ENCODE measurements at regions not wholly inside any gene's neighbourhood (a gene's known extent, or its start where the extent isn't known, plus 50 kb on each side); places are given as distances from the start of the nearest gene placed in this dataset.
"Not testable (repeated sequence)": the region's sequence is repeated elsewhere in the genome, so short reads cannot be mapped to it uniquely, and the experiment has no call there.

DNA sequence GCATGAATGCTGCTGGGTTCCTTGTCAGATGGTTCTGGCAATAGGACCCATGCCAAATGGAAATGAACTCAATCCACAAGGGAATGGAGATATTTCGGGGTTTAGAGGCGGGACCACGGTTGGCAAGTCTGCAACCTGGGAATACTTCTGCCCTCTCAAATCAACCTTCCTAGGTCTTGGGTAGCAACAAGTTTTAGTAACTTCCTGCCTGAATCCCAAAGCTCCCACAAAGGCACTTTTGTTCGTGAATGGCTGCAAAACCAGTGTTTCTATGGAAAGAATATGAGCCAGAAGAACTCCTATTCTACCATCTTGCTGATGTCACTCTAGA, 790.1 kb upstream of the SLC8A1 start:
- no peak overlapping the region for H3K4me3 Mint-ChIP-seq
- H3K4me1 Mint-ChIP-seq (ENCODE audit: low read depth), result no peaks in the 10 kb centered on the region
- H3K36me3 Mint-ChIP-seq, result no peaks in the 10 kb centered on the region
- no peaks in the 10 kb centered on the region for H3K27me3 Mint-ChIP-seq
- peaks cover 10% of the 10 kb centered on the region for H3K9me3 Mint-ChIP-seq (ENCODE audit: low read depth)
- no peak overlapping the region for H3K27ac Mint-ChIP-seq

DNA sequence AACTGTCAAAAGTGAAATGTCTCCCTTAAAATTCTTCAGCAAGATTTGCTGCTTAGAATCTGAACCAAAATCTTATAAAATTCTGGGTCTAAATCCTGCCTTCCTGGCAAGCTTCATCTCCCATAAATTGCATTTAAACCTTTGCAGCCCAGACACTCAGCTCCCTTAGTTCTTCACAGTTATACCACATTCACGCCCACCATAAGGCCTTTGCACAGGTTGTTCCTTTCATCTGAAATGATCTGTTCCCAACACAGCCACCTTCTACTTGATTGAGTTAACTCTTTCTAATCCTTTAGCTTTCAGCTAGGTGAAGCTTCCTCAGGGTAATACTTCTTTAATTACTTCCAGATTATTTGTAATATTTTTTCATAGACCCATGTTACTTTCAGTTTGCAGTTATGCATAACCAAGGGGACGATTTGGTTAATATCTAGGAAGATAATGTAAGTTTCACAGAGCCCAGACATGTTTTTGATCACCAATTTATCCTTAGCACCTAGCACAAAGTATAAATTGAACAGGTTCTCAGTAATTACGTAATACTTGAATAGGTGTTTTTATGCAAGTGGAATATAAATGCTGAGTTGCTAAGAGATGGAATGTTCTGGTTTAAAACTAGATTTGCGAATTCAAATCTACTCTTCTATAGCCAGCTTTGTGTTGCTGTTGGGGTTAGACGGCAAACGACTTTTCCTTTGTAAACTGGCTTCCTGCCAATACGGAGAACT, 779.7 kb upstream of the PKDCC start:
- H3K4me1 Mint-ChIP-seq (ENCODE audit: low read depth), result no peaks in the 10 kb centered on the region
- H3K9me3 Mint-ChIP-seq (ENCODE audit: low read depth), result no peaks in the 10 kb centered on the region
- H3K27ac Mint-ChIP-seq, result no peak overlapping the region
- no peaks in the 10 kb centered on the region for H3K27me3 Mint-ChIP-seq
- H3K4me3 Mint-ChIP-seq, result no peak overlapping the region
- H3K36me3 Mint-ChIP-seq, result no peaks in the 10 kb centered on the region

DNA sequence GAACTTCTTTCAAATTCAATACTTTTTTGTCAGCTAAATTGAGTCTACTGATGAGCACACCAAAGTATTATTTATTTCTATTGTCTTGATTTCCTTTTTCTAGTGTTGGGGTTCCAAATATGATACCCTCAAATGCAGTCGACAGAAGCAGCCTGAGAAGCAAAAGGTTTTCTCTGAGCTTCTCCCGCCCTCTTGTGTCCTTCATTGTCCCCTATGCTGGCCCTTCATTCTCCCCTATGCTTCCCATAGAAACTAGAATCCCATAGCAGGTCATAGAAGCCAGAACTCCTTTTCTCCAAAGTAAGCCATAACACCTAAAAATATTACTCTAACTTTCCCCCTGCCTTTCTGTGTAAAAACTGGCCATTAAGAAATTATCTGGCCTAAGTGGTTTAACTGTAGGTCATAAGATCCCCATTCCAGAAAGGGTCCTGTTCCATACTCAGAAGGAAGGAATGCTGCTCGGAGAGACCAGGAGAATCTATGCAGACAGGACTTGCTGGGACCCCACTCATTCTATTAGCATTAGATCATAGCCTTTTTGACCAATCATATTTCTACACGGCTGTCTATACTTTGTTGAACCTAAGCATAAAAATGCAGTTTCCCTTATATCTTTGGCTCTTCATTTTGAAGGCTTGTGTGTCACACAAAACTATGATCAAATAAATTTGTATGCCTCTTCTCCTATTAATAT, 764.6 kb upstream of the PKDCC start:
- no peak overlapping the region for H3K27ac Mint-ChIP-seq
- H3K4me1 Mint-ChIP-seq (ENCODE audit: low read depth), result no peaks in the 10 kb centered on the region
- H3K36me3 Mint-ChIP-seq, result no peaks in the 10 kb centered on the region
- H3K4me3 Mint-ChIP-seq, result no peak overlapping the region
- no peaks in the 10 kb centered on the region for H3K27me3 Mint-ChIP-seq
- no peaks in the 10 kb centered on the region for H3K9me3 Mint-ChIP-seq (ENCODE audit: low read depth)

DNA sequence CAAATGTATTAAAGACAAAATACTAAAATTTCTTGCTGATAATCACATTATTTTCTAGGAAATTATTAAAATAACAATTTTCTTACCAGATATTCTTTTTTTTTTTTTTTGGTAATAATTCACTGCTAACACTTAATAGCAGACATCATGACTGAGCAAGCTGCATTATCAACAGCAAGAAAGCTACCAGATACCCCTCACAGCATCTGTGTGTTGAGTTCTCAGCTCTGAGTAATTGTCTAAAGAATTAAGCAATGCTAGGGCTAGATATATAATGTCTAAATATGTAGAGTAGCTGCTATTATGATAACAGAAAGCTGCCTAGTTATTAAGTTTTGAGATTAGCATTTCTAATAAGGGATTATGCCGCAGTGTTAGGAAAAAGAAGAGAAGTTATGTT, 754.3 kb upstream of the PKDCC start:
- no peaks in the 10 kb centered on the region for H3K9me3 Mint-ChIP-seq (ENCODE audit: low read depth)
- no peak overlapping the region for H3K27ac Mint-ChIP-seq
- no peak overlapping the region for H3K4me3 Mint-ChIP-seq
- H3K4me1 Mint-ChIP-seq (ENCODE audit: low read depth), result no peaks in the 10 kb centered on the region
- H3K36me3 Mint-ChIP-seq, result no peaks in the 10 kb centered on the region
- no peaks in the 10 kb centered on the region for H3K27me3 Mint-ChIP-seq

DNA sequence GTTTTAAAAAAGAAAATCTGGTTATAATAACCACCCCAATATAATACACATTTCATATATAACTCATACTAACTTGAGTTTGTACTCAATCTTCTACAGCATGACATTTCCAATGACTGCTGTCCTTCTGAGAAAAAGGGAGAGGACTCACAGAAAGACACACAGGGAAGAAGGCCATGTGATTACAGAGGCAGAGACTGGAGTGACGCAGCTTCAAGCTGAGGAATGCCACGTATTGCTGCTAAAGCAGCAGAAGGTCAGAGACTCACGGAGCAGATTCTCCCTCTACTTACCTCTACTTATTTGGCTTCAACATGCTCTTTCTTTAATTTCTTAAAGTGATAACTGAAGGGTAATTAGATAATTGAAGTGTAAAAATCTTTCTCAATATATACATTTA, 753.5 kb upstream of the PKDCC start:
- no peaks in the 10 kb centered on the region for H3K4me1 Mint-ChIP-seq (ENCODE audit: low read depth)
- no peaks in the 10 kb centered on the region for H3K27me3 Mint-ChIP-seq
- H3K27ac Mint-ChIP-seq, result no peak overlapping the region
- no peaks in the 10 kb centered on the region for H3K36me3 Mint-ChIP-seq
- no peaks in the 10 kb centered on the region for H3K9me3 Mint-ChIP-seq (ENCODE audit: low read depth)
- no peak overlapping the region for H3K4me3 Mint-ChIP-seq

DNA sequence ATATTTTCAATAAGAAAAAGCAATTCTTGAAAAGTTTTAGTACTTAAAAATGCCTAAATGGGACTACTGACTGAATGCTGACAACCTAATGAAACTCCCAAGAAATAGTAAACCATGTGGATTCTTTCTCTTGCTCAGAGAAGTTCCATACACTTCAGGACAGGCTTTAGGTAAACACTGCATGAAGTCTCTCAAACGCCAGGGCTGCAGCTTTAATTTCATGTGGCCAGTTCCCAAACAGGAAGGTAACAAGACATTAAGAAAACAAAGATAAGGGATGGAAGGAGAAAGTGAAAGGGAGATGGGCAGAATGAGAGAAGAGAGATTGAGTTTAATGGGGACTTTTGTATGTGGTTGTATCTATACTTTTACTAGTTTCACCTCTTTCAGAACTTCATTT, 734.7 kb upstream of the PKDCC start:
- peaks cover 3% of the 10 kb centered on the region for H3K27me3 Mint-ChIP-seq
- H3K4me3 Mint-ChIP-seq, result no peak overlapping the region
- H3K4me1 Mint-ChIP-seq (ENCODE audit: low read depth), result no peaks in the 10 kb centered on the region
- H3K27ac Mint-ChIP-seq, result no peak overlapping the region
- H3K36me3 Mint-ChIP-seq, result no peaks in the 10 kb centered on the region
- no peaks in the 10 kb centered on the region for H3K9me3 Mint-ChIP-seq (ENCODE audit: low read depth)

DNA sequence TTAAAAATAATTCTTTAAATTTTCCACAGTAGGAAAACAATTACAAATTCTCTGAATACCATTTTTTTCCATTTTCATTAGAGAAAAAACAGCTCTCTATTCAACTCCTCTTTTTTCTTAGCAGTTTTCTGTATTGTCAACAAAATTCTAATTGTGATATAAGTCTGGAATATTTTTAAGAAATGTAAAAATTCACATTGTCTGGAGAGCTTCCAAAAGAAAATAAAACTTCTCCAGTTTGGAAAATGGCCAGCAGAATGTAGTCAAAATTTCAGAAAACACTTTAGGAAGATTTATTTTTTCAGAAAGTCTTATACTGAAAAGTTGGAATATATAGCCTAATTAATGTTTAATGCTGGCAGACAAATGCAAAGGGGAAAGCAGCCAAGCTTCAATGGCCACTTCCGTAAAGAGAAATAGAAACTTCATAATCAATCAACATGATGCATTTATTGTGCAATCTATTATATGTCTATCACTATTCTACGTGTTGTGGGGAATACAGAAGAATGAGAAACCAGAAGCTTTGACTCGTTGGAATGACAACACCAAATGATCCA, 733.2 kb upstream of the PKDCC start:
- H3K4me1 Mint-ChIP-seq (ENCODE audit: low read depth), result no peaks in the 10 kb centered on the region
- no peaks in the 10 kb centered on the region for H3K9me3 Mint-ChIP-seq (ENCODE audit: low read depth)
- peaks cover 3% of the 10 kb centered on the region for H3K27me3 Mint-ChIP-seq
- no peaks in the 10 kb centered on the region for H3K36me3 Mint-ChIP-seq
- no peak overlapping the region for H3K4me3 Mint-ChIP-seq
- H3K27ac Mint-ChIP-seq, result no peak overlapping the region

DNA sequence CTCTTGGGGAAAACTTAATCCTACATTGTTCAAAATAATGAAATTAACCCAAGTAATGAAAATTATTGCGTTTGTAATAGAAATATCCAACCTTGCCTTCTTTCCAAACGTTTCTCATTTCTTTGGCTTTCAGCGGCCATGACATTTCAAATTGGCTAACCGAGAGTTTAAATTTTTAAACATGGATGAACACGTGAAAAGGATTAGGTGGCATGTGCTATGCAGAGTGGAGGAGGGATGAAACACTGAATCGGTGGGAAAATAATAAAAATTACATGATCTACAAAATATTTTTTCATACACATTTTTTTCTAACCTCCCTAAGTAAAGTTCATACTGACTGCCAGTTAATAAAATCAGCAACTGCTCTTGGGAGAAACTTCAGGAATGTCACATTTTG, 728.4 kb upstream of the PKDCC start:
- Mint-ChIP-seq H3K36me3 (no peaks in the 10 kb centered on the region), H3K9me3 (ENCODE audit: low read depth) (peaks cover 4% of the 10 kb centered on the region), H3K4me3 (no peak overlapping the region), H3K27me3 (peaks cover 3% of the 10 kb centered on the region), H3K27ac (no peak overlapping the region), H3K4me1 (ENCODE audit: low read depth) (no peaks in the 10 kb centered on the region)

DNA sequence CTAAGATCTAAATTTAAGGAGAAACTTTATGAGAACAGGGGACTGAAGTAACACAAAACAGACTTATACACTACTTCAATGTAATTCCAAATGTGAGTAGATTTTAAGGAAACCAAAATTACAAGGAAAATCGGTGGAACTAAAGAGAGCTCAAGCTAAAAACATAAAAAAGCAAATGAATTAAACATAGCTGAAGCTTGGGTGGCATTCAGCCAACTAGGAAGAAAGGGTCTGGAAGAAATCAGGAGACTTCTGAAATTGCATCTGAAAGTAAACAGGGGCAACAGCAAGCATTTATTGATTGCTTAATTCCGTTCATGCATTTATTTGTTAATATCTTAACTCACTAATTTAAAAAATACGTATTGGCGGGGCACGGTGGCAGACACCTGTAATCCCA, 727.3 kb upstream of the PKDCC start:
- no peak overlapping the region for H3K27ac Mint-ChIP-seq
- no peaks in the 10 kb centered on the region for H3K36me3 Mint-ChIP-seq
- no peaks in the 10 kb centered on the region for H3K4me1 Mint-ChIP-seq (ENCODE audit: low read depth)
- no peak overlapping the region for H3K4me3 Mint-ChIP-seq
- peaks cover 3% of the 10 kb centered on the region for H3K27me3 Mint-ChIP-seq
- H3K9me3 Mint-ChIP-seq (ENCODE audit: low read depth), result peaks cover 4% of the 10 kb centered on the region

DNA sequence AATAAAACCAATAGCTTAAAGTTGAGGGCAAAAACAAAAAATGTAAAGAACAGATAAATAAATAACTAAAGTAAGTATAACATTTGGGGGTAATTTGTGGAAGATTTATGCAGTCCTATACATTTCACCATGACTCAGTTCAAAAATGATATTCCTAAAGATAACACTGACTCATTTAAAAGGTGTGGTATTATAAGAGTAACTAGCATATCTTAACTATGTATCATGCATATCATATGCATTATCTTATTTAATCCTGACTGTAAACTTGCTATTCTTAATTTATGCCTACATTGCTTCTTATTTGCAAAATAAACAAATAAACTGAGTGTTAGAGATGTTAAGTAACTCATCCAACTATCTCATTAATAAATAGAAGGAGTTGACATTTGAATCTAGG, 726.5 kb upstream of the PKDCC start:
- no peaks in the 10 kb centered on the region for H3K36me3 Mint-ChIP-seq
- no peak overlapping the region for H3K4me3 Mint-ChIP-seq
- no peaks in the 10 kb centered on the region for H3K27me3 Mint-ChIP-seq
- H3K4me1 Mint-ChIP-seq (ENCODE audit: low read depth), result no peaks in the 10 kb centered on the region
- H3K27ac Mint-ChIP-seq, result no peak overlapping the region
- H3K9me3 Mint-ChIP-seq (ENCODE audit: low read depth), result peaks cover 4% of the 10 kb centered on the region

DNA sequence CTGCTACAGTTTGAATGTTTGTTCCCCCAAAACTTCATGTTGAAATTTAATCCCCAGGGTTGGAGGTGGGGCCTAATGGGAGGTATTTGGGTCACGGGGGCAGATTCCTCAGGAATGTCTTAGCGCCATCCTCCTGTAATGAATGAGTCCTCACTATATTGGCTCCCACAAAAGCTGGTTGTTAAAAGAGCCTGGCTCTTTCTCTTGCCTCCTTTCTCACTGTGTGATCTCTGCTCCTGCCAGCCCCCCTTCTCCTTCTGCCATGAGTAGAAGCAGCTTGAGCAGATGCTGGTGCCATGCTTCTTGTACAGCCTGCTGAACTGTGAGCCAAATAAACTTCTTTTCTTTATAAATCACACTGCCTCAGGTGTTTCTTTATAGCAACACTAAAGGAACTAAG, 721.0 kb upstream of the PKDCC start:
- H3K4me1 Mint-ChIP-seq (ENCODE audit: low read depth), result no peaks in the 10 kb centered on the region
- no peak overlapping the region for H3K4me3 Mint-ChIP-seq
- no peaks in the 10 kb centered on the region for H3K36me3 Mint-ChIP-seq
- no peak overlapping the region for H3K27ac Mint-ChIP-seq
- no peaks in the 10 kb centered on the region for H3K27me3 Mint-ChIP-seq
- H3K9me3 Mint-ChIP-seq (ENCODE audit: low read depth), result no peaks in the 10 kb centered on the region

DNA sequence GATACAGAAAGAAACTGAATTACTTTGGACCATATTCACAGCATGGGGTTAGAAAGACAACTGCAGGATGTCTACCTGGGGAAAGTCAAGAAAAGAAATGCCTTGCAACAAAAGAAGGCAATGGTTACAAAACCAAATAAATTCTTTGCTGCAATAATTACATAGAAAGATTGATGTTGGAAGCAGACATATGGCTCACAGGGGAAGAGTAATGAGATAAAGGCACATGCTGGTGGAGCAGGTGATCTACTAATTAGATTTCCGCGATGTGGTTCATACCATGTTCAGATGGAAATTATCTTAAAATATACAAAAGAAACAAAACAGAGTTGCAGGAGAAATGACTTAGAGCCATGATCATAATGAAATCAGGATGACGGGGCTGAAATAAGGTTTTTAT, 718.8 kb upstream of the PKDCC start:
- H3K27me3 Mint-ChIP-seq, result no peaks in the 10 kb centered on the region
- H3K27ac Mint-ChIP-seq, result no peak overlapping the region
- no peak overlapping the region for H3K4me3 Mint-ChIP-seq
- H3K9me3 Mint-ChIP-seq (ENCODE audit: low read depth), result no peaks in the 10 kb centered on the region
- H3K4me1 Mint-ChIP-seq (ENCODE audit: low read depth), result no peaks in the 10 kb centered on the region
- H3K36me3 Mint-ChIP-seq, result no peaks in the 10 kb centered on the region

DNA sequence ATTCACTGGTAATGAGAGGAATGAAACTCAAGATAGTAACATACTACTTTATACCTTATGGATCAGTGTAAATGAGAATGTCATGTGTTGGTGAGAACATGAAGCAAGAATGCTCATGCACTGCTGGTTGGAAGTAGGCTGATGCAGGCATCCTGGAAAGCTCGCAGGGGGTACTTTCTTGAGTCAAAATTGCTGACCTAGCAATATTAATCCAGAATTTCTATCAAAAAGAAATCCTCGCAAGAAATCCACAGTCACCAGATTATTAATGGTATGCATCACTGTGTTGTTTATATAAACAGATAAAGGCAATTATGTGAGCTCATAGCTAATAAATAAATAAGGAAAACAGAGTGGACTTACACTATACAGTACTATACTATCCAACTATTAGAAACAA, 713.7 kb upstream of the PKDCC start:
- no peak overlapping the region for H3K4me3 Mint-ChIP-seq
- H3K9me3 Mint-ChIP-seq (ENCODE audit: low read depth), result no peaks in the 10 kb centered on the region
- H3K27me3 Mint-ChIP-seq, result no peaks in the 10 kb centered on the region
- H3K36me3 Mint-ChIP-seq, result no peaks in the 10 kb centered on the region
- H3K27ac Mint-ChIP-seq, result no peak overlapping the region
- H3K4me1 Mint-ChIP-seq (ENCODE audit: low read depth), result no peaks in the 10 kb centered on the region

DNA sequence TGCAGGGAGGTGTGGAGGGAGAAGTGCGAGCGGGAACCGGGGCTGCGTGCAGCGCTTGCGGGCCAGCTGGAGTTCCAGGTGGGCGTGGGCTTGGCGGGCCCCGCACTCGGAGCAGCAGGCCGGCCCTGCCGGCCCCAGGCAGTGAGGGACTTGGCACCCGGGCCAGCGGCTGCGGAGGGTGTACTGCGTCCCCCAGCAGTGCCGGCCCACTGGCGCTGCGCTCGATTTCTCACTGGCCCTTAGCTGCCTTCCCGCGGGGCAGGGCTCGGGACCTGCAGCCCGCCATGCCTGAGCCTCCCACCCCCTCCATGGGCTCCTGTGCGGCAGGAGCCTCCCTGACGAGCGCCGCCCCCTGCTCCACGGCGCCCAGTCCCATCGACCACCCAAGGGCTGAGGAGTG, 712.2 kb upstream of the PKDCC start:
- not testable (repeated sequence) for H3K9me3 Mint-ChIP-seq (ENCODE audit: low read depth); H3K4me3 Mint-ChIP-seq; H3K27ac Mint-ChIP-seq; H3K27me3 Mint-ChIP-seq; H3K4me1 Mint-ChIP-seq (ENCODE audit: low read depth); H3K36me3 Mint-ChIP-seq

DNA sequence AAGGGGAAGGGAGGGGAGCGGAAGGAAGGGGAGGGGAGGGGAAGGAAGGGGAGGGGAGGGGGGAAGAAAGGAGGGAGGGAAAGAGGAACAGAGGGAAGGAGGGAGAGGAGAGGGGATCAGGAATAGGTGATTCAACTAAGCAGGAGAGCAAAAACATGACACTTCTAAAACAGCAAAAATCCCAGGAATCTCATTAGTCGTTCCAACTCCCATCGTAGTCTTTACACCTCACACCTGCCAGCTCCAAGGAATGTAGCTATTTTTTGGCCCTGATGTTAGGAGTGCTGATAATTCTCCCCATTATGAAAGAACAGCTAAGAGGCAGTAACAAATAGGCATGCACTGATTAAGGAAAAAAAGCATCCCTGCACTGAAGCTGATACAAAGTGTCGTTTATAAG, 709.9 kb upstream of the PKDCC start:
- H3K27me3 Mint-ChIP-seq, result no peaks in the 10 kb centered on the region
- no peaks in the 10 kb centered on the region for H3K36me3 Mint-ChIP-seq
- no peaks in the 10 kb centered on the region for H3K4me1 Mint-ChIP-seq (ENCODE audit: low read depth)
- H3K4me3 Mint-ChIP-seq, result no peak overlapping the region
- H3K9me3 Mint-ChIP-seq (ENCODE audit: low read depth), result no peaks in the 10 kb centered on the region
- H3K27ac Mint-ChIP-seq, result no peak overlapping the region

DNA sequence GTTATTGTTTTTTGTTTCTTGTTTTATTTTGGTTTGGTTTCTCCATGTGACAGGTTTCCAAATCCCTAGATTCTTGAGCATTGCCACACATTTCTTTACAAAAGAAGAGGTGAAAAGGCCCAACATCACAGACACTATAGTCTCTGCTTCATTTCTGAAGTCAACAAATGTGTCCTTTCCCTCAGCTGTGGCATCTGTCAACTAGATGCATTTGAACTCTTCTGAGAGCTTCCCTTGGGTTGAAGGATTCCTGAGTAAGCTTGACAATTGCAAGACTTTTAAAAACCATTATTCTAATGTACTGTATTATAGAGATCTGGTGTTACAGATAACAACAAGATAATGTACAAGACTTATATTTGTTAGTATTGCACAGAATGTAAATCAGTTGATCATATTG, 703.3 kb upstream of the PKDCC start:
- H3K36me3 Mint-ChIP-seq, result no peaks in the 10 kb centered on the region
- H3K4me3 Mint-ChIP-seq, result no peak overlapping the region
- H3K27ac Mint-ChIP-seq, result no peak overlapping the region
- no peaks in the 10 kb centered on the region for H3K27me3 Mint-ChIP-seq
- peaks cover 5% of the 10 kb centered on the region for H3K9me3 Mint-ChIP-seq (ENCODE audit: low read depth)
- H3K4me1 Mint-ChIP-seq (ENCODE audit: low read depth), result no peaks in the 10 kb centered on the region
